ENCODE measurements at regions not wholly inside any gene's neighbourhood (a gene's known extent, or its start where the extent isn't known, plus 50 kb on each side); places are given as distances from the start of the nearest gene placed in this dataset.

GRCh38 chrX:9393571-9393970 lies 71.3 kb upstream of the TBL1X start:
- no peak for TF ChIP-seq CTCF (IDR thresholded peaks at IDR 0.05)
- TF ChIP-seq EZH2 (IDR thresholded peaks at IDR 0.05; ENCODE audit: borderline replicate concordance, insufficient read depth, low read depth, low read length, poor library complexity, severe bottlenecking) = no peak

Measured in B cell (primary cell).